Panc1 (cell line): ENCODE measurements at regions not wholly inside any gene's neighbourhood (a gene's known extent, or its start where the extent isn't known, plus 50 kb on each side); places are given as distances from the start of the nearest gene placed in this dataset.
"Not testable (repeated sequence)": the region's sequence is repeated elsewhere in the genome, so short reads cannot be mapped to it uniquely, and the experiment has no call there.

Experiments
- CTCF ChIP-seq: fragments of 450-650 bp; IDR thresholded peaks from 2 replicates; pipeline ENCODE4 v1.5.1; 2017; ENCODE audit warnings: mild to moderate bottlenecking
- POLR2AphosphoS5 ChIP-seq: IDR thresholded peaks from 2 replicates; pipeline ENCODE4 v1.6.1; 2012; ENCODE audit warnings: mild to moderate bottlenecking, low read depth, low read length, moderate library complexity
- REST ChIP-seq, 2 experiments: IDR thresholded peaks; 2 replicates each; pipeline ENCODE4 v1.6.1; 2011 to 2012; ENCODE audit warnings: low read depth in 2 of 2, control low read depth in 1 of 2, low read length in 1 of 2, mild to moderate bottlenecking in 1 of 2, moderate library complexity in 1 of 2; ENCODE audit not compliant: insufficient read depth in 1 of 2
- SIN3A ChIP-seq: IDR thresholded peaks from 2 replicates; pipeline ENCODE4 v1.6.1; 2012; ENCODE audit warnings: low read depth, mild to moderate bottlenecking, low read length, moderate library complexity, borderline replicate concordance; ENCODE audit not compliant: insufficient read depth
- TCF7L2 ChIP-seq: IDR thresholded peaks from 2 replicates; pipeline ENCODE4 v1.6.1; 2011; ENCODE audit warnings: mild to moderate bottlenecking, low read depth, low read length, inconsistent platforms

GRCh38 chr10:38449618-38450017 is 355.5 kb downstream of the ZNF37A start:
- not testable (repeated sequence) for TF ChIP-seq CTCF; REST (IDR thresholded peaks at IDR 0.05; ENCODE audit: insufficient read depth in 1 of 2, low read depth in 2 of 2, low read length in 1 of 2); POLR2AphosphoS5; TCF7L2; SIN3A
